Parathyroid adenoma (tissue), 2 donors: ENCODE measurements at regions not wholly inside any gene's neighbourhood (a gene's known extent, or its start where the extent isn't known, plus 50 kb on each side); places are given as distances from the start of the nearest gene placed in this dataset.

Source experiments
- H2AFZ ChIP-seq: fragments of 300-600 bp; sonication (generic); one replicate; pipeline ENCODE4 v1.7.0; 2017; ENCODE audit warnings: antibody characterized with exemption, mild to moderate bottlenecking
- H3K27ac ChIP-seq: fragments of 300-600 bp; sonication (generic); one replicate; pipeline ENCODE4 v1.7.0; 2017
- H3K27me3 ChIP-seq: fragments of 300-600 bp; sonication (generic); one replicate; pipeline ENCODE4 v1.7.0; 2017; ENCODE audit warnings: low read length; ENCODE audit not compliant: control insufficient read depth, insufficient read depth
- H3K36me3 ChIP-seq: fragments of 300-600 bp; sonication (generic); one replicate; pipeline ENCODE4 v1.7.0; 2017; ENCODE audit warnings: low read length; ENCODE audit not compliant: control insufficient read depth, insufficient read depth
- H3K4me1 ChIP-seq: fragments of 300-600 bp; sonication (generic); one replicate; pipeline ENCODE4 v1.7.0; 2017; ENCODE audit warnings: control low read depth
- H3K4me2 ChIP-seq: fragments of 300-600 bp; sonication (generic); one replicate; pipeline ENCODE4 v1.7.0; 2017; ENCODE audit warnings: low read length
- H3K4me3 ChIP-seq: fragments of 300-600 bp; sonication (generic); one replicate; pipeline ENCODE4 v1.7.0; 2017; ENCODE audit warnings: low read depth, low read length
- H3K79me2 ChIP-seq: fragments of 300-600 bp; sonication (generic); one replicate; pipeline ENCODE4 v1.7.0; 2017; ENCODE audit warnings: control low read depth
- H3K9ac ChIP-seq: fragments of 300-600 bp; sonication (generic); one replicate; pipeline ENCODE4 v1.7.0; 2017; ENCODE audit warnings: mild to moderate bottlenecking
- H3K9me3 ChIP-seq: fragments of 300-600 bp; sonication (generic); one replicate; pipeline ENCODE4 v1.7.0; 2017; ENCODE audit warnings: low read length; ENCODE audit not compliant: control insufficient read depth
- CTCF ChIP-seq: fragments of 300-600 bp; sonication (generic); IDR thresholded peaks from one replicate; pipeline ENCODE4 v1.7.0; 2017; ENCODE audit warnings: antibody characterized with exemption, mild to moderate bottlenecking
- donor health status: primary hyperparathyroidism.

- Histone ChIP-seq H3K36me3 (no peaks in the 10 kb centered on the region), H3K4me2 (no peak overlapping the region), H3K27ac (no peak overlapping the region), H3K9me3 (no peaks in the 10 kb centered on the region), H2AFZ (no peak overlapping the region), H3K4me1 (no peaks in the 10 kb centered on the region), H3K79me2 (peaks cover 51% of the 10 kb centered on the region), H3K4me3 (no peak overlapping the region), H3K27me3 (no peaks in the 10 kb centered on the region), H3K9ac (no peak overlapping the region)
- no peak for TF ChIP-seq CTCF
Measured at GRCh38 chr22:46060292-46061123, 83.5 kb upstream of the WNT7B start.

- H3K9ac ChIP-seq: no peak overlapping the region
- H2AFZ ChIP-seq: no peak overlapping the region
- no peak for TF ChIP-seq CTCF
- no peaks in the 10 kb centered on the region for H3K4me1 ChIP-seq
- no peak overlapping the region for H3K4me2 ChIP-seq
- no peaks in the 10 kb centered on the region for H3K9me3 ChIP-seq
- H3K79me2 ChIP-seq: peaks cover 51% of the 10 kb centered on the region
- H3K36me3 ChIP-seq: no peaks in the 10 kb centered on the region
- no peaks in the 10 kb centered on the region for H3K27me3 ChIP-seq
- H3K27ac ChIP-seq: no peak overlapping the region
- H3K4me3 ChIP-seq: no peak overlapping the region
Measured at GRCh38 chr22:46061124-46061500, 84.2 kb upstream of the WNT7B start.

- Histone ChIP-seq H3K27me3 (no peaks in the 10 kb centered on the region), H3K4me3 (no peak overlapping the region), H3K27ac (no peak overlapping the region), H2AFZ (no peak overlapping the region), H3K9ac (no peak overlapping the region), H3K4me1 (no peaks in the 10 kb centered on the region), H3K36me3 (no peaks in the 10 kb centered on the region), H3K9me3 (no peaks in the 10 kb centered on the region), H3K4me2 (no peak overlapping the region), H3K79me2 (peaks cover 50% of the 10 kb centered on the region)
- no peak for TF ChIP-seq CTCF
Measured at GRCh38 chr22:46061501-46062231, 84.7 kb upstream of the WNT7B start.

GRCh38 chr22:46062232-46062615, 85.3 kb upstream of the WNT7B start:
- TF ChIP-seq CTCF: no peak
- Histone ChIP-seq H3K4me1 (no peaks in the 10 kb centered on the region), H2AFZ (no peak overlapping the region), H3K4me3 (no peak overlapping the region), H3K4me2 (no peak overlapping the region), H3K9me3 (no peaks in the 10 kb centered on the region), H3K27ac (no peak overlapping the region), H3K36me3 (no peaks in the 10 kb centered on the region), H3K27me3 (no peaks in the 10 kb centered on the region), H3K9ac (no peak overlapping the region), H3K79me2 (peaks cover 52% of the 10 kb centered on the region)
